ENCODE measurements at regions not wholly inside any gene's neighbourhood (a gene's known extent, or its start where the extent isn't known, plus 50 kb on each side); places are given as distances from the start of the nearest gene placed in this dataset.

- TF ChIP-seq CTCF (IDR thresholded peaks at IDR 0.05) (no peak), POLR2A (IDR thresholded peaks at IDR 0.05) (no peak)
Measured at GRCh38 chr2:166612214-166612613, 118.2 kb upstream of the SCN7A start.
